GM23338 (cell line): ENCODE measurements at regions not wholly inside any gene's neighbourhood (a gene's known extent, or its start where the extent isn't known, plus 50 kb on each side); places are given as distances from the start of the nearest gene placed in this dataset.

Experiments used
- ATAC-seq: fragments of 200-7000 bp; cut with Tn5 transposase; 3 replicates; pipeline ENCODE4 v1.9.1; 2020
- DNase-seq: peaks from one replicate; pipeline ENCODE4 v3.0.0-alpha.2; 2015; ENCODE audit warnings: low spot score
- H2AFZ ChIP-seq: fragments of 200-600 bp; sonication (generic); 2 replicates; pipeline ENCODE4 v1.8.0; 2016; ENCODE audit warnings: antibody characterized with exemption, mild to moderate bottlenecking, moderate library complexity
- H3F3A ChIP-seq: fragments of 200-600 bp; sonication (generic); replicated peaks from 2 replicates; pipeline ENCODE4 v1.8.0; 2017; ENCODE audit warnings: antibody characterized with exemption, mixed run types, low read depth
- H3K27ac ChIP-seq: fragments of 200-600 bp; sonication (generic); 2 replicates; pipeline ENCODE4 v1.6.1; 2016; ENCODE audit warnings: low read depth
- H3K27me3 ChIP-seq: fragments of 200-600 bp; sonication (generic); 2 replicates; pipeline ENCODE4 v1.8.0; 2016; ENCODE audit warnings: mild to moderate bottlenecking, mixed run types, moderate library complexity; ENCODE audit not compliant: insufficient read depth
- H3K36me3 ChIP-seq: fragments of 200-600 bp; sonication (generic); 2 replicates; pipeline ENCODE4 v1.8.0; 2016; ENCODE audit warnings: mild to moderate bottlenecking; ENCODE audit not compliant: insufficient read depth
- H3K4me1 ChIP-seq: fragments of 200-600 bp; sonication (generic); 2 replicates; pipeline ENCODE4 v1.8.0; 2016; ENCODE audit warnings: mild to moderate bottlenecking, moderate library complexity; ENCODE audit not compliant: insufficient read depth
- H3K4me2 ChIP-seq: fragments of 200-600 bp; sonication (generic); 2 replicates; pipeline ENCODE4 v1.7.1; 2017; ENCODE audit warnings: mixed run types
- H3K4me3 ChIP-seq: fragments of 200-600 bp; sonication (generic); 2 replicates; pipeline ENCODE4 v1.6.1; 2016; ENCODE audit warnings: mixed run types
- H3K79me2 ChIP-seq: fragments of 200-600 bp; sonication (generic); replicated peaks from 2 replicates; pipeline ENCODE4 v1.8.0; 2017; ENCODE audit warnings: mild to moderate bottlenecking; ENCODE audit not compliant: insufficient read depth
- H3K9me2 ChIP-seq: fragments of 200-600 bp; sonication (generic); 2 replicates; pipeline ENCODE4 v1.8.0; 2017; ENCODE audit not compliant: insufficient read depth
- H4K20me1 ChIP-seq: fragments of 200-600 bp; sonication (generic); replicated peaks from 2 replicates; pipeline ENCODE4 v1.8.0; 2017; ENCODE audit warnings: mild to moderate bottlenecking; ENCODE audit not compliant: insufficient read depth
- H3K27ac Mint-ChIP-seq: 2 replicates; pipeline ENCODE4 v1.8.0; 2020; ENCODE audit warnings: inconsistent platforms, mild to moderate bottlenecking, moderate library complexity, mixed read lengths
- H3K27me3 Mint-ChIP-seq: 3 replicates; pipeline ENCODE4 v1.8.0; 2022; ENCODE audit warnings: low read depth, mild to moderate bottlenecking, moderate library complexity, mixed read lengths, inconsistent platforms; ENCODE audit not compliant: insufficient read depth, poor library complexity
- H3K36me3 Mint-ChIP-seq: 3 replicates; pipeline ENCODE4 v1.8.0; 2021; ENCODE audit warnings: low read depth, mild to moderate bottlenecking, inconsistent platforms, moderate library complexity, mixed read lengths
- H3K4me1 Mint-ChIP-seq: 3 replicates; pipeline ENCODE4 v1.8.0; 2020; ENCODE audit warnings: mild to moderate bottlenecking, inconsistent platforms, mixed read lengths
- H3K4me3 Mint-ChIP-seq: 3 replicates; pipeline ENCODE4 v1.8.0; 2021; ENCODE audit warnings: moderate library complexity, mild to moderate bottlenecking, inconsistent platforms, mixed read lengths
- H3K9me3 Mint-ChIP-seq: 3 replicates; pipeline ENCODE4 v1.8.0; 2020; ENCODE audit warnings: moderate library complexity, mild to moderate bottlenecking, inconsistent platforms, mixed read lengths
- CREB1 ChIP-seq: fragments of 250-450 bp; sonication (Bioruptor Pico); IDR thresholded peaks from 2 replicates; pipeline ENCODE4 v1.5.0; 2020; ENCODE audit warnings: low read depth, mild to moderate bottlenecking, moderate library complexity
- CTCF ChIP-seq, 2 experiments: fragments of 200-600 bp in 1 of 2; sonication (generic) in 1 of 2; conservative IDR thresholded peaks; 2 replicates each; pipeline versions ENCODE4 v1.5.1 to v1.6.1; 2016 to 2017; ENCODE audit warnings: antibody characterized with exemption in 2 of 2, low read depth in 2 of 2, mild to moderate bottlenecking in 2 of 2, moderate library complexity in 1 of 2
- ETS1 ChIP-seq: IDR thresholded peaks from 2 replicates; pipeline ENCODE4 v1.6.1; 2016; ENCODE audit warnings: antibody characterized with exemption
- EZH2phosphoT487 ChIP-seq: fragments of 200-600 bp; sonication (generic); IDR thresholded peaks from one replicate; pipeline ENCODE4 v1.8.1; 2018; ENCODE audit warnings: antibody characterized with exemption; ENCODE audit not compliant: unreplicated experiment
- JUNB ChIP-seq: IDR thresholded peaks from one replicate; pipeline ENCODE4 v1.6.1; 2016; ENCODE audit warnings: antibody characterized with exemption; ENCODE audit not compliant: unreplicated experiment
- NANOG ChIP-seq: IDR thresholded peaks from 2 replicates; pipeline ENCODE4 v1.6.1; 2016; ENCODE audit warnings: antibody characterized with exemption, borderline replicate concordance
- POLR2AphosphoS5 ChIP-seq: IDR thresholded peaks from 2 replicates; pipeline ENCODE4 v1.6.1; 2016; ENCODE audit warnings: antibody characterized with exemption, low read depth
- REST ChIP-seq: IDR thresholded peaks from one replicate; pipeline ENCODE4 v1.6.1; 2018; ENCODE audit warnings: antibody characterized with exemption; ENCODE audit not compliant: unreplicated experiment
- STAT1 ChIP-seq: IDR thresholded peaks from one replicate; pipeline ENCODE4 v1.6.1; 2016; ENCODE audit warnings: antibody characterized with exemption; ENCODE audit not compliant: unreplicated experiment
- ZNF331 ChIP-seq: fragments of 250-450 bp; sonication (Bioruptor Pico); IDR thresholded peaks from 2 replicates; pipeline ENCODE4 v1.5.0; 2020; ENCODE audit warnings: low read depth, mild to moderate bottlenecking, moderate library complexity

GRCh38 chr15:69892351-69892750, 205.4 kb downstream of the TLE3 start (continued):
- TF ChIP-seq REST (no peak), JUNB (no peak), CTCF (conservative IDR thresholded peaks at IDR 0.05; ENCODE audit: low read depth in 2 of 2) (no peak), EZH2phosphoT487 (no peak), CREB1 (CRISPR knock-in tag) (no peak), ETS1 (no peak), NANOG (no peak)

- Mint-ChIP-seq H3K27me3 (peaks cover 2% of the 10 kb centered on the region), H3K9me3 (peaks cover 2% of the 10 kb centered on the region; the same call in 2 of the 3 replicates), H3K4me3 (no peak overlapping the region), H3K27ac (no peak overlapping the region), H3K36me3 (no peaks in the 10 kb centered on the region), H3K4me1 (peaks cover 2% of the 10 kb centered on the region; the same call in 1 of the 3 replicates)
- no peaks in the 10 kb centered on the region for H3K79me2 ChIP-seq
- H3F3A ChIP-seq: no peaks in the 10 kb centered on the region
- H4K20me1 ChIP-seq: no peaks in the 10 kb centered on the region
- peaks cover 15% of the 10 kb centered on the region for H3K9me2 ChIP-seq
- H3K36me3 ChIP-seq: no peaks in the 10 kb centered on the region
- ATAC-seq (no peak), DNase-seq (no peak)
- H3K4me2 ChIP-seq: no peak overlapping the region
- H3K4me1 ChIP-seq: no peaks in the 10 kb centered on the region
- no peak overlapping the region for H3K4me3 ChIP-seq
- H3K27me3 ChIP-seq: no peaks in the 10 kb centered on the region
- TF ChIP-seq JUNB (no peak), REST (no peak), ZNF331 (CRISPR knock-in tag) (no peak), STAT1 (no peak), NANOG (no peak), POLR2AphosphoS5 (no peak), CTCF (conservative IDR thresholded peaks at IDR 0.05; ENCODE audit: low read depth in 2 of 2) (no peak)
- H3K27ac ChIP-seq: no peak overlapping the region
- H2AFZ ChIP-seq: no peak overlapping the region
These were observed 204.6 kb downstream of the TLE3 start for GRCh38 chr15:69893086-69893485.
